Stimulated activated CD8-positive, alpha-beta memory T cell treated with anti-CD3 and anti-CD28 coated beads, Interleukin-7, amount 100 ng/mL, for 48 hours (primary cell): ENCODE measurements at regions not wholly inside any gene's neighbourhood (a gene's known extent, or its start where the extent isn't known, plus 50 kb on each side); places are given as distances from the start of the nearest gene placed in this dataset.

Experiments used
- DNase-seq, 2 donors: peaks; one replicate each; pipeline ENCODE4 v3.0.0-alpha.2; 2020; ENCODE audit warnings: low read depth in 1 of 2; ENCODE audit errors: extremely low read depth in 1 of 2

GRCh38 chr10:28077889-28078288 is 79.0 kb upstream of the ODAD2 start:
- no peak for DNase-seq

GRCh38 chr10:28075424-28075823 is 76.5 kb upstream of the ODAD2 start:
- DNase-seq = no peak

GRCh38 chr10:28072573-28072972 is 73.7 kb upstream of the ODAD2 start:
- DNase-seq = no peak

GRCh38 chr10:28060031-28060607 is 61.2 kb upstream of the ODAD2 start:
- DNase-seq = no peak

- no peak for DNase-seq
These were observed 59.9 kb upstream of the ODAD2 start for GRCh38 chr10:28058746-28059145.

GRCh38 chr10:28054228-28054860 is 55.5 kb upstream of the ODAD2 start:
- no peak for DNase-seq

- no peak for DNase-seq
These were observed 50.4 kb upstream of the ODAD2 start for GRCh38 chr10:28049286-28049685.
